Ishikawa (cell line): ENCODE measurements at regions not wholly inside any gene's neighbourhood (a gene's known extent, or its start where the extent isn't known, plus 50 kb on each side); places are given as distances from the start of the nearest gene placed in this dataset.

Source experiments
- CEBPB ChIP-seq: IDR thresholded peaks from 2 replicates; pipeline ENCODE4 v1.6.1; 2012
- EP300 ChIP-seq: IDR thresholded peaks from 2 replicates; pipeline ENCODE4 v1.6.1; 2012; ENCODE audit warnings: borderline replicate concordance
- FOXM1 ChIP-seq: IDR thresholded peaks from 2 replicates; pipeline ENCODE4 v1.6.1; 2012; ENCODE audit warnings: low read depth, borderline replicate concordance
- NFIC ChIP-seq: IDR thresholded peaks from 2 replicates; pipeline ENCODE4 v1.6.1; 2012
- RAD21 ChIP-seq: IDR thresholded peaks from 2 replicates; pipeline ENCODE4 v1.6.1; 2012; ENCODE audit warnings: low read depth
- REST ChIP-seq: IDR thresholded peaks from 2 replicates; pipeline ENCODE4 v1.6.1; 2012; ENCODE audit warnings: low read depth, mild to moderate bottlenecking
- TAF1 ChIP-seq: IDR thresholded peaks from 2 replicates; pipeline ENCODE4 v1.6.1; 2012; ENCODE audit warnings: low read depth, mild to moderate bottlenecking
- TEAD4 ChIP-seq: IDR thresholded peaks from 2 replicates; pipeline ENCODE4 v1.6.1; 2012
- YY1 ChIP-seq: IDR thresholded peaks from 2 replicates; pipeline ENCODE4 v1.6.1; 2012; ENCODE audit warnings: low read depth
- ZBTB7A ChIP-seq: IDR thresholded peaks from 2 replicates; pipeline ENCODE4 v1.6.1; 2012; ENCODE audit warnings: low read depth

- TF ChIP-seq YY1 (no peak), FOXM1 (no peak), EP300 (no peak), REST (no peak), CEBPB (no peak), TEAD4 (no peak), NFIC (no peak), ZBTB7A (no peak), RAD21 (no peak), TAF1 (no peak)
Observed at GRCh38 chr16:35746281-35746962, 2287.0 kb downstream of the TP53TG3F start.
